ENCODE measurements at regions not wholly inside any gene's neighbourhood (a gene's known extent, or its start where the extent isn't known, plus 50 kb on each side); places are given as distances from the start of the nearest gene placed in this dataset.

DNA sequence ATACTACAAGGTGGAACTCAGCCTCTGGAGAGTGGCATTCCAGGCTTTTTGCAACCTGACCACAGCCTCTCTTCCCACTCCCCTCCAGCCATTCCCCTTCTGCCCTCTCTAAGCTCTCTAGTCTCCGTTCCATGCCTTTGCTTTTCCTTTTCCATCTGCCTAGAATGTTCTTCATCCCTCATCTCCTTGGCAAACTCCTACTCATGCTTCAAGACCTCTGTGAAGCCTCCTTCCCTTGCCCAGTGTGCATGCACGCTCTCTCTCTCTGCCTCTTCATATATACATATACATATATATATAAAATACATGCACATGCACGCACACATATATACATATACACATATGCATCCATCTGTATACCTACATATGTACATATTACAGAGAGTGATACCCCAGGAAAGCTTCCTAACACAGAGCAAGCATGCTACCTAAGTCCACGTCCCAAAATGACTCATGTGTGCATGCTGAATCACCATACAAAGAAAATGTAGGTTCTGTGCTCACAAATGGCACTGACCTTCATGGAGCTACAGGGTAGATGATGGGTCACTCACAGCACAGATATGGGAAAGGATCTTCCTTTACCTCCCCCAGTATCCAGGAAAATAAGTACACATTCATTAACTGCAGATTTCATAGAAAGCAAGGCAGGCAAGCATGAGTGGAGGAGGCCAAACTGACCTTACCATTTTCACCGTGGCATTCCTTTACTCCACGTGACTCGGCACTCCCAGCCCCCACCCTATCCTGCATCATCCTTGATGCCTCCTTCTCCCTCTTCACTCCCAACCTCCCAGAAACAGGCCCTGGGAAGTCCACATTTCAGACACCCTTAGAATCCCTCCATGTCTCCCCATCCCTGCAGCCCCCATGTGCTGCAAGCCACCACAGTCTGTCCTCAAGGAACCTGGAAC lies 238.4 kb upstream of the ZMIZ1 start:
- DNase-seq (ENCODE audit: low spot score), result no peak

DNA sequence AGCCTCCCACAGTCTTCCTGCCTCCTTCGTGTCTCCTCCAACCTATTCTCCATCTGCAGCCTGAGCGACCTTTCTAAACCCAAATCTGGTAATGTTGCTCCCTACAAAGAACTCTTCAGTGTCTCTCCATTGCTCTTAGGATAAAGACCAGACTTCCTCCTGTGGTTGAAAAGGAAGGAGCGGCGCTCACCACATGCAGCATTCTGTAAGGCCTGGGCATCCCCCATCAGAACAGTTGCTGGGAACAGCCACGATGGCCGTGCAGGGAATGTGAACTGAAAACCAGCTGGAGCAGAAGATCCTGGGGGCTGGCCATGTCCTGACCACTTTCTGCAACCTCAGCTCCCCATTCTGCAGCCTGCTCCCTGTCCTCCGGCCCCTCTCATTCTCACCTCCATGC lies 237.8 kb upstream of the ZMIZ1 start:
- DNase-seq (ENCODE audit: low spot score), result no peak

DNA sequence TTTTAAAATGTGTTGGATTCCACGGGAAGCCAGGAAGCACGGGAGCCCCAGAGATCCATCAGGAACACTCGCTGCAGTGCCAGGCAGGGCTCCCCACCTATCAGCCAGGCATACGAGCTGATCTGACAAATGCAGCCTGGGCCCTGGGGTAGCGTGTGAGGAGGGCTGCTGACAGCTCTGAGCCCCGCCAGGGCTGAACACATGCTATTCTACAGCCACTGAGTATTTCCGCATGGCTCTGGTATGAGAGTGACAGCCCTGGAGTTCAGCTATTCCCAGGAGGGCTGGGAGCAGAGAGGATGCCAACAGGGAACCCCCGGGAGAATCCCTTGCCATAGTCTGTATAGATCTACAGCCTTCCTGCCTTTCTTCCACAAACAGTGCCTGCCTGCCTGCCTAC lies 237.3 kb upstream of the ZMIZ1 start:
- peak; percentile 29 for DNase-seq (ENCODE audit: low spot score)

DNA sequence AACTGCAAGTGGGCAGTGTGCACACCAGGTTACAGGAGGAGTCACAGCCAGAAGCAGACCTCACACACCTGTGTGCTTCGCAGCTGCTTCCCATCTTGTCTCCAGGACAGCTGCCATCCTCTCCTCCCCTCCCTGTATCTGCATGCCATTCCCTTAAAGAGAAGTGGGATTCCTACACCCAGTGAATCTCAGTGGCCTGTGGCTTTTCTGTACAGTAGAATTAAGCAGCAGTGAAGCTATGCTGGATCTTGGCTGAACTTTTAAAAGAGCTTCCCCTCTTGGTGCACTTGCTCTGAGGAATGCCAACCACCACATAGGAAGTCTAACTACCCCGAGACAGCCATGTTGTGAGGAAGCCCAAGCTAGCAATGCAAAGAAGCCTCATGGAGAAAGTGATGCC lies 236.5 kb upstream of the ZMIZ1 start:
- no peak for DNase-seq (ENCODE audit: low spot score)

DNA sequence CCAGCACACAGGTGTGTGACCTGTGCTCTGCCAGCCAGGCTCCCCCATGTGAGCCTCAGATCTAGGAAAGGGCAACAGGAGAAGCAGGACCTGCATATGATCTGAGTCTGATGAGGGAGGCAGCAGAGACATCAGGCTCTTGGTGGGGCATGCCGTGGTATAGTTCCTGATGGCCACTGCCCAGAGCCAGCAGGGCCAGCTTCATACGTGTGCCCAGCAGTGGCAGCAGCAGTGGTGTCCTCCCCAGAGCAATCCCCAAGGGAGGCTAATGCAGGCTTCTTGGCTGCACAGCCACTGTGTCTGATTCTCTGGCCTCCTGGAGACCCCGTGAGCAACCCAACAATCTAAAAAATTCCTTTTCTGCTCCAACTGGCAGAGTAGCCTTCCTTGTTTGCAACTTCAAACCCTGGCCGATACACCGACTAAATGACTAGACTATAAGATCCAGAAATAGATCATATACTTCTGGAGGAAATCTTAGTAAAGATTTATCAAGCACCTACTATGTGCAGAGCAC lies 230.6 kb upstream of the ZMIZ1 start:
- DNase-seq (ENCODE audit: low spot score), result no peak

DNA sequence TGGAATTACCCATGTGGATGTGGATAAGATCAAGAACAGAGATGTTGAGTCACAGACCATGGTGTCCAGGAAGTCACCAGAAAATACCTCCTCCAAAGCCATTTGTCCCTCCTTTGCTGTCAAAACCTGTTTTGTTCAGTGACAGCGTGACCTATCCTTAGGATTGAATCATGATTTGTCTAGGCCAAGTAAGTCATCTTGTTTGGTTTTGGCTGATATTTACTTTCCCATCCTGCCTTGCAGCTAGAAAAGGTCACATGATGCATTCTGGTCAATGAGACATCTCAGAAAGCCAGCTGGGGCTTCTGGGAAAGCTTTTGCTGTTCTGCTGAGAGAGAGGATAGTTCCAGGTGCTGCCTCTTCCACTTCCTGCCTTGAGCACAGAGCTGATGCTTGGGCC lies 225.3 kb upstream of the ZMIZ1 start:
- no peak for DNase-seq (ENCODE audit: low spot score)

DNA sequence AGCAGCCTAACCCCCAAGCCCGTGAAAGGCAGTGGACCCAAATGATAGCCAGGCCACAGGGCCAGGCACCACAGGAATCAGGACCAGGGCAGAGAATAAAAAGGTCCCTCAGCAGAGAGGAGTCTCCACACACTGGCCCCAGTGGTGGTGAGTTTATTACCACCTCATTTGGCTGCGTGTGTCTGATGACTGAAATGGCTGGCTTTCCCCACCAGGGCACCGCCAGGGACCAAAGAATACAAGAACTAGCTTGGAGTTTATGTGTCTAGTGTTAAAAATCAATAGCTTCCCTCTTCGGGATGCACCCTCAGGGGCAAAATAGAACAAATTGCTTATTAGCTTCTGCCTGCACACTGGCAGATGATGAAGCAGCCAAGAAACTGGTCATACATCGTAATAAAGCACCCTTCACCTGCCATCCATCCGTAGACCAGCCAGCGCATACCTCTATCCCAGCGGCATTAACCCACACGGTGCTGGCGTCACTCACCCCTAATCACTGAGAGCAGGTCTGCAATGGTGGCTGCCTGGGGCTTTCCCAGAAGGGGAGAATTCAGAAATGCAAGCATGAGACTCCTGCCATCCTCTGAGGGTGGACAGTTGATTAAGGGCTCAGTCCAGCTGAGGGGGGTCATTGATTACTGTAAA lies 223.7 kb upstream of the ZMIZ1 start:
- no peak for DNase-seq (ENCODE audit: low spot score)

DNA sequence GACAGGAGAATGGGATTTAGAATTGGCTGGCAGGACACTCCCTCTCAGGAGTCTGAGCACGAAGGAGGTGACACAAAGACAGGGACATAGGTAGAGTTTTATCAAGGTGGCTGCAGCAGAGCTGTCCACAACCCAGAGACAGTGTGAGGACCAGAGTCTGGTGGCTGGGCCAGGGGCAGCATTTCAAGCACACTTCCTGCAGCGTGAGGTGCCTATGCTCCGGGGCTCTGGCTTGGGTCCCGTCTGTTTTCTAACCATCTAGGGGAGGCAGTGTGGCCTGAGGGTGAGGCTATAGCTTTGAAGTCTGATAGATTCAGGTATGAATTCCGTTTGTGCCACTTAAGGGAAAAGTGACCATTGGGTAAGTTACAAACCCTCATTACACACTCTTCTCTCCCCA lies 222.7 kb upstream of the ZMIZ1 start:
- DNase-seq (ENCODE audit: low spot score), result no peak

DNA sequence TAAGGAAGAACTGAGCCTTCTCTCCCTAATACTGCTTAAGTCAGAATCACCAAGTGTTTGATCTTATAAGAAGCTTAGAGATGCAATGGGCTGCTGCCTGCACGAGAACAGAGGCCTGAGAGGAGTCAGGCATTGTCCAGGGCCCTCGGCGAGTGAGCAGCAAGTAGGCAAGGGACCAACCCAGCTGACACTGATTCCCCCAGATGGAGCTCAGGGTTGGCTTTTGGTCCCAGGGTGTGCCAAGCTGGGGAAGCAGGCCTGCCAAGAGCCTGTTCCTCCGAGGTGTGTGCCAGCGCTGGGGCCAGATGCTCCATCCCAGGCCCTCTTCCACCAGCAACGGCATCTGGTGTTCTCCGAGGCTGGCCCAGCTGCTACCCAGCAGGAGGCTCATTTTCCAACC lies 222.0 kb upstream of the ZMIZ1 start:
- DNase-seq (ENCODE audit: low spot score), result no peak

DNA sequence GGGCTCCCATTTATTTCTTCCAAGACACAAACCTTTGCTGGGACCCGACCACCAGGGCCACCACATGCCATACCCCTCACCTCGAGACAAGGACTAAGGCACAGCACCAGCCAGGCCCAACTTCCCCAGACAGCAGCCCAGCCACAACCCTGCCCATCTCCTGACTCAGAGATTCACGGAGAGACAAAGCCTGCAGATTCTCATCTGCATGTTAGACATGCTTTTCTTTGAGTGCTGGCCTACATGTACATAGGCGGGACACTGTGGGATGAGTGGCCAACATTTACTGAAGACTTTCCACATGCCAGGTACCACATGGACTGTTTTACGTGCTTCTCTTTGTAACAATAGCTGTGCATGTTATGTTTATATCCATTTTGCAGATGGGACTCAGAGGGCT lies 221.3 kb upstream of the ZMIZ1 start:
- no peak for DNase-seq (ENCODE audit: low spot score)

DNA sequence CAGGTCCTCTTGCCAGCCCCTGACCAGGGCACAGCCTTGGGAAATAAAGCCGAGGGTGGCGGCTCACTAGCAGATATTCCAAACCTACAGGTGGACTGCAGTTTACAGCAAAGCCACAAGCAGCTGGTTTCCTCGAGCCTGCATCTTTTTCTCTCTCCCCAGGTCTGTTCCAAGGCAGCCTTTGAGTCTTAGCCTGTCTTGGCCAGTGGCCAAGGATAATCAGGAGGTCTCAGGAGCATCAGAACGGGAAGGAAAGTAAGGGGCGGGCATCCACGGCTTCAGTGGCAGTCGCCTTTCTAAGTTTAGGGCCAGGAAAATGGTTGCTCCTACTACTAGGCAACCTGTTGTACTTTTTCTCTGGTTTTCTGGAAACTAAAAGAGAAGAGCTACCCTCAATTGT lies 219.7 kb upstream of the ZMIZ1 start:
- no peak for DNase-seq (ENCODE audit: low spot score)

DNA sequence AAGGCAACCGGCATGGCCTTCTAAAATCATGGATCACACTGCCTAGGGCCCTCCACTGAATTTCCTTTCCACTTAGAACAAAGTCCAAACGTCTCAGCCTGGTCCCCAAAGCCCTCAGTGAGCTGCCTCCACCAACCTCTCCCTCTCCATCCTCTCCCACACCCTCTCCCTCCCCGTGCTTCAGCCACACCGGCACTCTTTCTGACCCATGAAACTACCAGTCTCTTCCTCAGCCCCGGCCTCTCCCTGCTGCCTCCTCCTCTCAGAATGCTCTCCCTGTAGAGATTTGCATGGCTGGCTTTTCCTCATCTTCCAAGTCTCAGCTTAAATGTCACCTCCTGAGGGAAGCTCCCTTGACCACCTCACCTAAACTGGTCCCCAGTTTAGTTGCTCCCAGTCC lies 219.0 kb upstream of the ZMIZ1 start:
- DNase-seq (ENCODE audit: low spot score), result no peak

DNA sequence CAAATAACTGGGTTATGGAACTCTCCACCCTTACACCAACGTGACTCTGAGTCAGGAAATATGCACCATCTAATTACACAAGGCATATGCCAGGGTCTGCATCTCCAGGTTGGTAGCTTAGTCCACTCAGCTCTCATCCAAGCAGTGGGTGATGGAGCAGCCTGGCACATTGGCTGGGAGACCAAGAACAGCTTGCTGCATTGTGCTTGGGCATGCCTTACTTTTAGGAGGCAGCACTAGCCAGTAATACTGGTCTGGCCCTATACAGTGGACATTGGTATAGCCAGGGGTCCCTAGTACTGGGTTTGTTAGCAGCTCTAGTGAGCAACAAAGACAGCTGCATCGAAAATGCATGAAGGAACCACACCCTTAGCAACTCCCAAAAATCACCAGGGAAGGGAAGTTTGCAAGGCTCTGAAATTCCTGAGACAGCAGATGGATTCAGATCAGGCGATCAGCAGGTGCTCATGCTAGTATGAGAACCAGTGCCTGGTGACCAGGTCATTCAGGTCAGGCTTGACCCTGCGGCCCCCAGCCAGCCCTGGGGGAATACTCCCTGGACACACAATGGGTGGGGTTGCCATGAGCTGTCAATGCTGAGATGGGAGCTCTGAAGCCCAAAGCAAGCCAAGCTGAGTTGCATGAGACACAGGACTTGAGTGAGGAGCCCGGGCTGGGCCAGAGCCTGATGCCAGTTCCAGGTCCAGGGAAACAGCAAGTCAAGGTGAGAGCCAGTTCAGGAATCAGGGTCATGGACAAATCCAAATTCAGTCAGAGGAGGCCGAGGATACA lies 217.9 kb upstream of the ZMIZ1 start:
- no peak for DNase-seq (ENCODE audit: low spot score)

DNA sequence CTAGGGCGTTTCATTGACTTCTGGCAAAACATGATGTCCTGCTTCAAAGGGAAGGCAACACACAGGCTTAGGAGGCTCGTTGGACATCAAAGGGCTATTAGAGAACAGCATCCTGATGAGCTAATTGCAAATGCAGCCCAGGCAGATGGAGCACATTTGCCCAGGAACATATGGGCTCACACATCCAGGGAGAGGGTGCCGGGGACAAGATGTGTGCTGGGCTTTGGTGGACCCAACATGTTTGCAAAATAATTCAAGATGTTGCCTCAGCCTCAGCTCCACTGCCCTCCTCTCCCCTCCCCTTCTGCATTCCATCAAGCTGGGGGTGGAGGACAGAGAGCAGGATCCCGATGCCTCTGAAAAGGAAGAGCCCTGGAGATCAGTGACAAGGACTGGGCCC lies 217.1 kb upstream of the ZMIZ1 start:
- no peak for DNase-seq (ENCODE audit: low spot score)

DNA sequence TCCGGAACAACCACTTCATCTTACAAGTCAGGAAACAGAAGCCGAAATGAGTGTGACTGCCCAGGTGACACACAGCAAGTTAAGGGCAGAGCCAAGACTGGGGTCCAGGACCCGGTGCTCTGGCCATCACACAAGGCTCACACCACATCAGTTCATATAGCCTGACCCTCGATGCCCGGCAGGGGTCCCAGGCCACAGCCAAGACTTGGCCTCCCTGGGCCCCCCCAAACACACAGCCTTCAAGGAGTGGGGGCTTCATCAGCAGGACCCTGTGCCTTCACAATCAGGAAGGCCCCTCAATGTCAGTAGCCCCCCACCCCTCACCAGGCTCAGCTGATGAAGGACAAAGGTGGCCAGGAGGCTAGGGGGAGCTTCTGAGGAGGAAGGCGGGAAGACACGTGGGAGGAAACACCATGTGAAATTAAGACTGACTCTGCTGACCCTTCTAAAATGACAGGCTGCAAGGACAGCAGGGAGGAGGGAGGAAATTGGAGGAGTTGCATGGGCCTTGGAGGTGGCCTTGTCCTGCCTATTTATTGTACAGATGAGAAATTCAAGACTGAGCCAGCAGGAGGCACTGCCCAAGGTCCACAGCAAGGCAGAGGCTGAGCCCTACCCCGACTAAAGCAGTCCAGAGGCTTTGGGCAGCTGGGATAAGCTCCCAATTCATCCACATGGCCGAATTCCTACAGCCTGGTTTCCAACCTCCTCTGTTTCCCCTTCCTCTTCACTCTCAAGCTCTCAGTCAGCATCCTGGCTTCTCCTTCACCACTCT lies 216.1 kb upstream of the ZMIZ1 start:
- DNase-seq (ENCODE audit: low spot score), result peak; percentile 32

DNA sequence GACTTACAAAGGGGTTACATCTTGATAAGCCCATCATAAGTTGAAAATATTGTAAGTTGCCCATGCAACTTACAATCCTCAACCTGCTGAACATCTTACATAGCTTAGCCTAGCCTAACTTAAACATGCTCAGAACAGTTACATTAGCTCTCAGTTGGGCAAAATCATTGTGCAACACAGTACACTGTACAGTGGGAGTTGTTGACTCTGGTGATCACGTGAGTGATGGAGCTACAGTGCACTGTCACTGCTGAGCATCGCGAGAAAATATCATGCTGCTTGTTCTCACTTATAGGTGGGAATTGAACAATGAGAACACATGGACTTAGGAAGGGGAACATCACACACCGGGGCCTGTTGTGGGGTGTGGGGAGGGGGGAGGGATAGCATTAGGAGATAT lies 214.9 kb upstream of the ZMIZ1 start:
- no peak for DNase-seq (ENCODE audit: low spot score)

DNA sequence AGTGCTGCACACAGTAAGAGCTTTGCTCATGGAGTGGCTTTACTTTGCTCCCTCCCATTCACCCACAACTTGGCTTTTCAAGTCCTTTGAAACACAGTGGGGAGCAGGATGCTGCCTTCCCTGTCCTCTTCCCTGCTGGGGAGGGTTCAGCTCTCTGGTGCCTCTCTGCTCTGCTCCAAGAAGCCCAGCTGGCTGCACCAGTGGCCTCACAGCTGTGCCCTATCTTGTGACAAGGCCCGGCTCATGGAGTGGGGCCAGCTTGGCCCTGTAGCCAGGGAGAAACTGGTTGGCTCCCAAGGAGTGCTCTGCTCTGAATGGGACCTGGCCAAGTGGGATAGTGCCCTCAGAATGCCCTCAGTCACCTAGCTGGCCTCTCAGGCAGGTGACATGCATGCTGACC lies 212.3 kb upstream of the ZMIZ1 start:
- DNase-seq (ENCODE audit: low spot score), result no peak

DNA sequence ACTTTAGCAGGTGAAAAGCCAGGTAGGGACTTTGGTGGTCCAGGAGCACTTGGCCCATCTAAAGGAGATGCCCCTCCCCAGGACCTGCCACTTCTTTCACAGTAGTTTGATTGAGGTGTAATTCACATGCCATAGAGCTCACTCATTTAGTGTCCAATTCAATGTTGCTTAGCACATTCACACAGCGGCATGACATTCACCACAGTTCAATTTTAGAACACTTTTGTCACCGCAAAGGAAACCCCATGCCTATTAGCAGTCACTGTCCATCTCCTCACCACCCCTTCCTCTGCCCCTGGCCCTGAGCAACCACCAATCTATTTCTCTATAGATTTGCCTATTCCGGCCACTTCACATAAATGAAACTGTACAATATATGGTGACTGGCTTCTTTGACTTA lies 211.6 kb upstream of the ZMIZ1 start:
- no peak for DNase-seq (ENCODE audit: low spot score)

DNA sequence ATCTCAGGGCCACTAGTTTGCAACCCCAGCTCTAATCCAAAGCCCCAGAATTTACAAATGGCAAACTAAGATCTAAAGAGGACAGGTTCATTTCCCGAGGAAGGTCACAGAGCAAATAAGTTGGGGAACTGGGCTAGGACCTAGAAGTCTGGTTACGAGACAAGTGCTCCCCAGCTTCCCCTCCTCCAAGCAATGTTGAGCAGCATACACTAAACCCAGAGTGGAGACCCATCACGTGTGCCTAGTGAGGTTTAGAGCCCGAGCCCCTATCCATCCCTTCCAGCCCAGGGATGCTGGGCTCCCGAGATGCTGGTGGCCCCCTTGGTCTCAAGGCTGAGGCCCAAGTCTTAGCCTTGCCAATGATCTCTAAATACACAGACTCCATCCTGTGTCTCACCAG lies 209.5 kb upstream of the ZMIZ1 start:
- no peak for DNase-seq (ENCODE audit: low spot score)

DNA sequence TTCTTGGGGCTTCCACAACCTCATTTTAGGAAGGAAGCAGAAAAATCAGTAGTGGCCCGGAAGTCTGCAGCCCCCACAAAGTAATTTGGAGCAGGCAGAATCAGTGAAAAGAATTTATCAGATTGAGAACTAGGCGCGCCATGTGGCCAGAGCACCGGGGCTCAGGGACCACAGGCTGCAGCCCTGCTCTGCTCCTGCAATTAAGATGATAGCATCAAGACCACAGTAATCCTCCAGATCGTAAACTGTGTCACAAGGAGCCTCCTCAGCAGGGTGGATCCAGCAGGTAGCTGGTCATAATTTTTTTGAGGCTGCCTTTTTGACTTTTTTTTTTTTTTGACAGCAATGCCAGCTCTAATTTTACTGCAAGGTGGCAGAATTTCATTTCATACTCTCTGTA lies 209.0 kb upstream of the ZMIZ1 start:
- DNase-seq (ENCODE audit: low spot score), result no peak

DNA sequence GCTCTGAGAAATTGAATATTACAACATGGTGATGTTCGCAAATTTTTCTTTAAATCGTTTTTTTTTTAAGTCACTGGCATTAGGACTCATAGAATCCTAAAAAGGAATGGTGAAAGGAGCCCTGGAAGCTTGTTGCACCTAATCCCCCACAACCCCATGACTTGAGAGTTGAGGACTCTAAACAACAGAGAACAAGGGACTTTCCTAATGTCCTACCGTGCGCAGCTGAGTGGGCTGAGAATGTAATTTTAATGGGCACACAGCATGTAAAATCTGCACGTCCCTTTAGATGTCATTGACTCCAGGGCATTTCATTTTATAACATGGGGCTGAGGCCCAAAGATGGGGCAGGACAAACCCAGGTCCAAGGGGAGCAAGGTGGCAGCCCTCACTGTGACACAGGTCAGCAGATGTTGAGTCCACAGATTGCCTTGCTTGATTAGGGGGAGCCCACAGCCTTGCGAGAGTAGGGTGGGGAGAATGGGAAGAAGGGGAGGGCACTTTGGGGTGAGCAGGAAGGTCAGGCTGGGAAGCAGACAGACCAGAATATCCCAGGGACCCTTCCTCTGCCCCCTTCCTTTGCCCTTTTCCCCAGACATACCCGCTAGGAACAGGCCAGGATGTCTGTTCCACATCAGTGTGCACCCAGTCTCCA lies 208.4 kb upstream of the ZMIZ1 start:
- no peak for DNase-seq (ENCODE audit: low spot score)
